ENCODE measurements at regions not wholly inside any gene's neighbourhood (a gene's known extent, or its start where the extent isn't known, plus 50 kb on each side); places are given as distances from the start of the nearest gene placed in this dataset.

DNA sequence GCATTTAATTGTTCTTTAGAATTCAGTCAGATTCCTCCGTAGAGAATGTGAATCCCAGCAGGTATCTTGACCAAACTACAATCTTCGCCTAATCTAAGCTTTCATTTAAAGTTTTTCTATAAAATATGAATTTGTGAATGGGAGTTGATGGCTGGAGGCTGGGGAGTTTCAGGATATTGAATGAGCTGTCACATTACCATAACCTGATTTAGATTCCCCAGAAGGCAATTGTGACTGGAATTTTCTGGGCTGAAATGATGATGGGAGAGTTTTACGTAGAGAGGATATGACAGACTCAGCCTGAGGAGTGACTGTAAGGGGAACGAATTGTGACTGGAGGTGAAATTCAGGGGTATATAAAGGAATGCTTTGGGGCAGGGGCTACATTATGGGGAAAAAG lies 411.7 kb upstream of the FZD8 start:
- no peak for DNase-seq
- Mint-ChIP-seq H3K27me3 (no peaks in the 10 kb centered on the region), H3K4me1 (ENCODE audit: low read depth) (no peaks in the 10 kb centered on the region), H3K27ac (no peak overlapping the region), H3K4me3 (no peak overlapping the region), H3K36me3 (ENCODE audit: low read depth) (no peaks in the 10 kb centered on the region), H3K9me3 (peaks cover 5% of the 10 kb centered on the region)
- intact Hi-C loops (cut with micrococcal nuclease), result no loop called here
- ChIA-PET CTCF (no interaction called here), POLR2A (no interaction called here)
- no peak for ATAC-seq
- TF ChIP-seq, protein P1, sequence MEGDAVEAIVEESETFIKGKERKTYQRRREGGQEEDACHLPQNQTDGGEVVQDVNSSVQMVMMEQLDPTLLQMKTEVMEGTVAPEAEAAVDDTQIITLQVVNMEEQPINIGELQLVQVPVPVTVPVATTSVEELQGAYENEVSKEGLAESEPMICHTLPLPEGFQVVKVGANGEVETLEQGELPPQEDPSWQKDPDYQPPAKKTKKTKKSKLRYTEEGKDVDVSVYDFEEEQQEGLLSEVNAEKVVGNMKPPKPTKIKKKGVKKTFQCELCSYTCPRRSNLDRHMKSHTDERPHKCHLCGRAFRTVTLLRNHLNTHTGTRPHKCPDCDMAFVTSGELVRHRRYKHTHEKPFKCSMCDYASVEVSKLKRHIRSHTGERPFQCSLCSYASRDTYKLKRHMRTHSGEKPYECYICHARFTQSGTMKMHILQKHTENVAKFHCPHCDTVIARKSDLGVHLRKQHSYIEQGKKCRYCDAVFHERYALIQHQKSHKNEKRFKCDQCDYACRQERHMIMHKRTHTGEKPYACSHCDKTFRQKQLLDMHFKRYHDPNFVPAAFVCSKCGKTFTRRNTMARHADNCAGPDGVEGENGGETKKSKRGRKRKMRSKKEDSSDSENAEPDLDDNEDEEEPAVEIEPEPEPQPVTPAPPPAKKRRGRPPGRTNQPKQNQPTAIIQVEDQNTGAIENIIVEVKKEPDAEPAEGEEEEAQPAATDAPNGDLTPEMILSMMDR (IDR thresholded peaks at IDR 0.05), result no peak

DNA sequence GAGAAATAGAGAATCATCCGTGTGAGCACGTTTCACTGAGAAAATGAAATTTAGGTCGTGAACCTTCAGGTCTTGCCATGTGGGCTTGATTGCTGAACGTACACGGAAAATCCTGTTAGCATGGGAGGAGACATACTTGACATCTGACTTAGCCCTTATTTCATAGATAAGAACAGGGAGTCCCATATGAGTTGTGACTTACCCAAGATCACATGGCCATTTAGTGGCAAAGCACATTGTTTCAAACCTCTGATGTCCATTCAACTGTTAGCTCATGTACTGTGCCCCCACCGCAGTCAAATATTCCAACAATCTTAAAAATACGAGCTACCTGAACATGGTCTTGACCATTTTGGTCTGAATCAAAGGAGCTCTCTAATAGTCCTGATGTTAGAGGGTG lies 411.2 kb upstream of the FZD8 start:
- TF ChIP-seq, protein P1 (IDR thresholded peaks at IDR 0.05), result no peak
- intact Hi-C loops (cut with micrococcal nuclease), result no loop called here
- no peak overlapping the region for H3K27ac Mint-ChIP-seq
- POLR2A ChIA-PET, result no interaction called here
- H3K4me1 Mint-ChIP-seq (ENCODE audit: low read depth), result no peaks in the 10 kb centered on the region
- no peaks in the 10 kb centered on the region for H3K27me3 Mint-ChIP-seq
- DNase-seq (no peak), ATAC-seq (no peak)
- no peaks in the 10 kb centered on the region for H3K36me3 Mint-ChIP-seq (ENCODE audit: low read depth)
- H3K9me3 Mint-ChIP-seq, result peaks cover 5% of the 10 kb centered on the region
- CTCF ChIA-PET, result no interaction called here
- no peak overlapping the region for H3K4me3 Mint-ChIP-seq

DNA sequence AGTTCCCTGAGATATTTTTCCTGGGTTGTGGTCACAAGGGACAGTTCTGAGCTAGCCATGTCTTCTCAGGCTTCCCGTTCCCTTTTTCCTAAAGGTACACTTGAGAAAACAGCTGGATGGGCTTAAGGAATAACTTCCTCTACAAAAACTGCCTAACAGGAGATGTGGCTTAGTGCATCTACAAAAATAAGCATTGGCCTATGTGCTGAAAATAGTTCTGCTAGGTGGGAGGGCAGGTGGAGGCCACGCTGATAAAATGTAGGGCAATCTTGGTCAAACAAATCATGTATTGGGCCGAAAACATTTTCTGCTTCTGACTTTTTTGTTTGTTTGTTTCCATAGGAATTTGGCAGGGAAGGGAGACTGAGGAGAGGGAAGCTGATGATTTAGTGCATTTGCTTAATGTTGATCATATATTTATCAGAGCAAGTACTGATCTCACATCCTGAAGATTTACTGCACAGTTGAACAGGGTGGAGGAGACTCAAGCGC lies 409.4 kb upstream of the FZD8 start:
- H3K4me1 Mint-ChIP-seq (ENCODE audit: low read depth), result no peaks in the 10 kb centered on the region
- H3K36me3 Mint-ChIP-seq (ENCODE audit: low read depth), result no peaks in the 10 kb centered on the region
- TF ChIP-seq, protein P1 (IDR thresholded peaks at IDR 0.05), result no peak
- H3K9me3 Mint-ChIP-seq, result peaks cover 3% of the 10 kb centered on the region
- CTCF ChIA-PET, result interaction anchor here (0.7 kb wide), 1 partner anchor 134 kb away, joined by 4 read pairs; no protein-coding TSS in a partner anchor
- no peaks in the 10 kb centered on the region for H3K27me3 Mint-ChIP-seq
- intact Hi-C loops (cut with micrococcal nuclease), result no loop called here
- POLR2A ChIA-PET, result no interaction called here
- DNase-seq, result no peak
- H3K4me3 Mint-ChIP-seq, result no peak overlapping the region
- no peak overlapping the region for H3K27ac Mint-ChIP-seq
- no peak for ATAC-seq

DNA sequence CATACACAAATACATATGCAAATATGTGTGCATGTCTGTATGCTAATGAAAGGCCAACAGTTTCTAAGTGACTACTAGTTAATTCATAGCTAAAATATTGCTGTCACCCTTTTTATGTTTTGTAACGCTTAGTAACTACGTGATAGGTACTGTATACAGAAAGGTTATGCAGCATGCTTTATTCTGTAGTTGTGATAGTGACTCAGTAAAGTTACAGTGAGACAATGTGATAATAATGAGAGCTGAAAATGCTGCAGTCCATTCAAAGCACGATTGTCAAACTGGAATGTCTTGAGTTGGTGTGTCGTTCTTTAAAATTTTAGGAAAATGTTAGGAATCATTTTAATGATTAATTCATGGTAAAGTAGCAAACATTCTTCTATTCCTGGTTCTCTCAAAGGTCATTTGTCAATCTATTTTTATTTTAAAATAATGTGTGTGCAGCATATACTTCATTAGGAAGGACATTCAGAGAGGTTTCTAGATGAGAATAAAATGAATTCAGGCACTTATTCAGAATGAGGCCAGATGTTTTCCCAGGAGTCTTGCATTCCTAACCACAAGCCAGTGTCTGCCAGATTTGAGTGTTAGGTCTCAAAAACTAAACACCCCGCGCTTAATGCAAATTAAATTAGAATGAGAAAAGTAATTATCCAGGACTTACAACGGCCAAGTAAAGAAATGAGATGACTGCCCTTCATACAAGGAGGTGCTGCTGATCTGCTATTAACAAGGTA lies 408.8 kb upstream of the FZD8 start:
- CTCF ChIA-PET, result no interaction called here
- TF ChIP-seq, protein P1 (IDR thresholded peaks at IDR 0.05), result no peak

DNA sequence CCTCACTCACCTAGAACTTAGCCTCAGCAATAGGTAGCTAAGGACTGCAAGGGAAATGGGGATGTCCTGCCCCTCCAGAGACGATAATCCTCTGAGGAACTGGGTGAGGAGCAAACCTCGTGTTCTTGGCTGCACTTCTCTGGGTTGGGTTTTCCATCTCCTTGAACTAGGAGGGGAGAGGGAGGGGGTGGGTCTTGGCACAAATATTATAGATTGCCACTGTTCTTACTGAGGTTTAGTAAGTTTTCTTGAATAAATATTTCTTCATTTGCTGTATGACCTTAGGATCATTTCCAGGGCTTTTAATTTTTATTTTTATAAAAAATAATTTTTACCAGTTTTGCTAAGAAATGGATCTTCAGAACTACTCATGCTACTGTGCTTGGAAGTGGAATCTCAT lies 406.7 kb upstream of the FZD8 start:
- DNase-seq, result no peak
- Mint-ChIP-seq H3K9me3 (peaks cover under 1% of the 10 kb centered on the region), H3K27ac (no peak overlapping the region), H3K4me1 (ENCODE audit: low read depth) (no peaks in the 10 kb centered on the region), H3K27me3 (no peaks in the 10 kb centered on the region), H3K36me3 (ENCODE audit: low read depth) (no peaks in the 10 kb centered on the region), H3K4me3 (no peak overlapping the region)
- intact Hi-C loops (cut with micrococcal nuclease), result no loop called here
- ATAC-seq, result no peak
- POLR2A ChIA-PET, result no interaction called here
- CTCF ChIA-PET, result no interaction called here
- TF ChIP-seq, protein P1 (IDR thresholded peaks at IDR 0.05), result no peak

More for the DNA sequence above, 408.8 kb upstream of the FZD8 start:
- Mint-ChIP-seq H3K9me3 (peaks cover 3% of the 10 kb centered on the region), H3K27ac (no peak overlapping the region), H3K4me1 (ENCODE audit: low read depth) (no peaks in the 10 kb centered on the region), H3K4me3 (no peak overlapping the region), H3K36me3 (ENCODE audit: low read depth) (no peaks in the 10 kb centered on the region), H3K27me3 (no peaks in the 10 kb centered on the region)
- intact Hi-C loops (cut with micrococcal nuclease), result no loop called here
- POLR2A ChIA-PET, result no interaction called here
- ATAC-seq, result no peak
- no peak for DNase-seq
